ENCODE measurements at regions not wholly inside any gene's neighbourhood (a gene's known extent, or its start where the extent isn't known, plus 50 kb on each side); places are given as distances from the start of the nearest gene placed in this dataset.

DNA sequence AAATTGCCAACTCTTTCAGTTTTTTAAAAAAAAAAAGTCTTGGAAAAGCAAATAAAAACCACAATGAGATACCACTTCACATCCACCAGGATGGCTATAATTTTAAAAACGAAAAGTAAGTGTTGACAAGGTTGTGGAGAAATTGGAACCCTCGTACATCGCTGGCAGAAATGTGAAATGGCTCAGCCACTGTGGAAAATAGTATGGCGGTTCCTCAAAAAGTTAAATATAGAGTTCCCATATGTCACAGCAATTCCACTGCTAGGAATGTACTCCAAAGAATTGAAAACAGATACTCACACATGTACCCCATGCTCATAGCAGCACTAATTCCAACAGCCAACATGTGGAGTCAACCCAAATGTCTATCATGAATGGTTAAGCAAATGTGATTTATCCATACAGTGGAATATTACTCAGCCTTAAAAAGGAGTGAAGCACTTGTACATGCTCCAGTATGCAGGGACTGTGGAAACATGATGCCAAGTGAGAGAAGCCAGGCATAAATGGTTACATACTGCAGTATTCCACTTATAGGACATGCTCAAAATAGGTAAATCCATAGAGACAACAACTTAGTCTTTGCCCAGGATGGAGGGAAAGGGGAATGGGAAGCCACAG lies 73.8 kb upstream of the PCSK6 start:
- no peak overlapping the region for H3K4me2 ChIP-seq
- no peaks in the 10 kb centered on the region for H3K36me3 ChIP-seq (ENCODE audit: insufficient read depth)
- H4K20me1 ChIP-seq (replicated peaks; ENCODE audit: insufficient read depth), result no peaks in the 10 kb centered on the region
- no peaks in the 10 kb centered on the region for H3K79me2 ChIP-seq (replicated peaks; ENCODE audit: insufficient read depth)
- Mint-ChIP-seq H3K9me3 (peaks cover 3% of the 10 kb centered on the region; the same call in 1 of the 3 replicates), H3K27me3 (ENCODE audit: insufficient read depth, low read depth, poor library complexity) (peaks cover 6% of the 10 kb centered on the region), H3K27ac (no peak overlapping the region), H3K4me3 (no peak overlapping the region), H3K36me3 (ENCODE audit: low read depth) (no peaks in the 10 kb centered on the region), H3K4me1 (no peaks in the 10 kb centered on the region)
- DNase-seq (ENCODE audit: low spot score) (no peak), ATAC-seq (no peak)
- no peaks in the 10 kb centered on the region for H3K27me3 ChIP-seq (ENCODE audit: insufficient read depth)
- no peaks in the 10 kb centered on the region for H3F3A ChIP-seq (replicated peaks; ENCODE audit: low read depth)
- H3K4me1 ChIP-seq (ENCODE audit: insufficient read depth), result no peaks in the 10 kb centered on the region
- no peak overlapping the region for H2AFZ ChIP-seq
- H3K27ac ChIP-seq (ENCODE audit: low read depth), result no peak overlapping the region
- TF ChIP-seq, protein P1, sequence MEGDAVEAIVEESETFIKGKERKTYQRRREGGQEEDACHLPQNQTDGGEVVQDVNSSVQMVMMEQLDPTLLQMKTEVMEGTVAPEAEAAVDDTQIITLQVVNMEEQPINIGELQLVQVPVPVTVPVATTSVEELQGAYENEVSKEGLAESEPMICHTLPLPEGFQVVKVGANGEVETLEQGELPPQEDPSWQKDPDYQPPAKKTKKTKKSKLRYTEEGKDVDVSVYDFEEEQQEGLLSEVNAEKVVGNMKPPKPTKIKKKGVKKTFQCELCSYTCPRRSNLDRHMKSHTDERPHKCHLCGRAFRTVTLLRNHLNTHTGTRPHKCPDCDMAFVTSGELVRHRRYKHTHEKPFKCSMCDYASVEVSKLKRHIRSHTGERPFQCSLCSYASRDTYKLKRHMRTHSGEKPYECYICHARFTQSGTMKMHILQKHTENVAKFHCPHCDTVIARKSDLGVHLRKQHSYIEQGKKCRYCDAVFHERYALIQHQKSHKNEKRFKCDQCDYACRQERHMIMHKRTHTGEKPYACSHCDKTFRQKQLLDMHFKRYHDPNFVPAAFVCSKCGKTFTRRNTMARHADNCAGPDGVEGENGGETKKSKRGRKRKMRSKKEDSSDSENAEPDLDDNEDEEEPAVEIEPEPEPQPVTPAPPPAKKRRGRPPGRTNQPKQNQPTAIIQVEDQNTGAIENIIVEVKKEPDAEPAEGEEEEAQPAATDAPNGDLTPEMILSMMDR (conservative IDR thresholded peaks at IDR 0.05; ENCODE audit: low read depth in 2 of 2), result no peak
- TF ChIP-seq, protein P2, sequence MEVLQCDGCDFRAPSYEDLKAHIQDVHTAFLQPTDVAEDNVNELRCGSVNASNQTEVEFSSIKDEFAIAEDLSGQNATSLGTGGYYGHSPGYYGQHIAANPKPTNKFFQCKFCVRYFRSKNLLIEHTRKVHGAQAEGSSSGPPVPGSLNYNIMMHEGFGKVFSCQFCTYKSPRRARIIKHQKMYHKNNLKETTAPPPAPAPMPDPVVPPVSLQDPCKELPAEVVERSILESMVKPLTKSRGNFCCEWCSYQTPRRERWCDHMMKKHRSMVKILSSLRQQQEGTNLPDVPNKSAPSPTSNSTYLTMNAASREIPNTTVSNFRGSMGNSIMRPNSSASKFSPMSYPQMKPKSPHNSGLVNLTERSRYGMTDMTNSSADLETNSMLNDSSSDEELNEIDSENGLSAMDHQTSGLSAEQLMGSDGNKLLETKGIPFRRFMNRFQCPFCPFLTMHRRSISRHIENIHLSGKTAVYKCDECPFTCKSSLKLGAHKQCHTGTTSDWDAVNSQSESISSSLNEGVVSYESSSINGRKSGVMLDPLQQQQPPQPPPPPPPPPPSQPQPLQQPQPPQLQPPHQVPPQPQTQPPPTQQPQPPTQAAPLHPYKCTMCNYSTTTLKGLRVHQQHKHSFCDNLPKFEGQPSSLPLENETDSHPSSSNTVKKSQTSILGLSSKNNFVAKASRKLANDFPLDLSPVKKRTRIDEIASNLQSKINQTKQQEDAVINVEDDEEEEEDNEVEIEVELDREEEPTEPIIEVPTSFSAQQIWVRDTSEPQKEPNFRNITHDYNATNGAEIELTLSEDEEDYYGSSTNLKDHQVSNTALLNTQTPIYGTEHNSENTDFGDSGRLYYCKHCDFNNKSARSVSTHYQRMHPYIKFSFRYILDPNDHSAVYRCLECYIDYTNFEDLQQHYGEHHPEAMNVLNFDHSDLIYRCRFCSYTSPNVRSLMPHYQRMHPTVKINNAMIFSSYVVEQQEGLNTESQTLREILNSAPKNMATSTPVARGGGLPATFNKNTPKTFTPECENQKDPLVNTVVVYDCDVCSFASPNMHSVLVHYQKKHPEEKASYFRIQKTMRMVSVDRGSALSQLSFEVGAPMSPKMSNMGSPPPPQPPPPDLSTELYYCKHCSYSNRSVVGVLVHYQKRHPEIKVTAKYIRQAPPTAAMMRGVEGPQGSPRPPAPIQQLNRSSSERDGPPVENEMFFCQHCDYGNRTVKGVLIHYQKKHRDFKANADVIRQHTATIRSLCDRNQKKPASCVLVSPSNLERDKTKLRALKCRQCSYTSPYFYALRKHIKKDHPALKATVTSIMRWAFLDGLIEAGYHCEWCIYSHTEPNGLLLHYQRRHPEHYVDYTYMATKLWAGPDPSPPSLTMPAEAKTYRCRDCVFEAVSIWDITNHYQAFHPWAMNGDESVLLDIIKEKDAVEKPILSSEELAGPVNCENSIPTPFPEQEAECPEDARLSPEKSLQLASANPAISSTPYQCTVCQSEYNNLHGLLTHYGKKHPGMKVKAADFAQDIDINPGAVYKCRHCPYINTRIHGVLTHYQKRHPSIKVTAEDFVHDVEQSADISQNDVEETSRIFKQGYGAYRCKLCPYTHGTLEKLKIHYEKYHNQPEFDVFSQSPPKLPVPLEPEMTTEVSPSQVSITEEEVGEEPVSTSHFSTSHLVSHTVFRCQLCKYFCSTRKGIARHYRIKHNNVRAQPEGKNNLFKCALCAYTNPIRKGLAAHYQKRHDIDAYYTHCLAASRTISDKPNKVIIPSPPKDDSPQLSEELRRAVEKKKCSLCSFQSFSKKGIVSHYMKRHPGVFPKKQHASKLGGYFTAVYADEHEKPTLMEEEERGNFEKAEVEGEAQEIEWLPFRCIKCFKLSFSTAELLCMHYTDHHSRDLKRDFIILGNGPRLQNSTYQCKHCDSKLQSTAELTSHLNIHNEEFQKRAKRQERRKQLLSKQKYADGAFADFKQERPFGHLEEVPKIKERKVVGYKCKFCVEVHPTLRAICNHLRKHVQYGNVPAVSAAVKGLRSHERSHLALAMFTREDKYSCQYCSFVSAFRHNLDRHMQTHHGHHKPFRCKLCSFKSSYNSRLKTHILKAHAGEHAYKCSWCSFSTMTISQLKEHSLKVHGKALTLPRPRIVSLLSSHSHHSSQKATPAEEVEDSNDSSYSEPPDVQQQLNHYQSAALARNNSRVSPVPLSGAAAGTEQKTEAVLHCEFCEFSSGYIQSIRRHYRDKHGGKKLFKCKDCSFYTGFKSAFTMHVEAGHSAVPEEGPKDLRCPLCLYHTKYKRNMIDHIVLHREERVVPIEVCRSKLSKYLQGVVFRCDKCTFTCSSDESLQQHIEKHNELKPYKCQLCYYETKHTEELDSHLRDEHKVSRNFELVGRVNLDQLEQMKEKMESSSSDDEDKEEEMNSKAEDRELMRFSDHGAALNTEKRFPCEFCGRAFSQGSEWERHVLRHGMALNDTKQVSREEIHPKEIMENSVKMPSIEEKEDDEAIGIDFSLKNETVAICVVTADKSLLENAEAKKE (CRISPR knock-in tag; IDR thresholded peaks at IDR 0.05), result no peak
- TF ChIP-seq EZH2phosphoT487 (IDR thresholded peaks at IDR 0.05; ENCODE audit: unreplicated experiment), result no peak
- TF ChIP-seq NANOG (IDR thresholded peaks at IDR 0.05; ENCODE audit: borderline replicate concordance), result no peak
- TF ChIP-seq ZNF331 (CRISPR knock-in tag; IDR thresholded peaks at IDR 0.05; ENCODE audit: low read depth), result no peak
- TF ChIP-seq, protein P3, sequence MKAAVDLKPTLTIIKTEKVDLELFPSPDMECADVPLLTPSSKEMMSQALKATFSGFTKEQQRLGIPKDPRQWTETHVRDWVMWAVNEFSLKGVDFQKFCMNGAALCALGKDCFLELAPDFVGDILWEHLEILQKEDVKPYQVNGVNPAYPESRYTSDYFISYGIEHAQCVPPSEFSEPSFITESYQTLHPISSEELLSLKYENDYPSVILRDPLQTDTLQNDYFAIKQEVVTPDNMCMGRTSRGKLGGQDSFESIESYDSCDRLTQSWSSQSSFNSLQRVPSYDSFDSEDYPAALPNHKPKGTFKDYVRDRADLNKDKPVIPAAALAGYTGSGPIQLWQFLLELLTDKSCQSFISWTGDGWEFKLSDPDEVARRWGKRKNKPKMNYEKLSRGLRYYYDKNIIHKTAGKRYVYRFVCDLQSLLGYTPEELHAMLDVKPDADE (IDR thresholded peaks at IDR 0.05), result no peak
- no peak for TF ChIP-seq JUNB (IDR thresholded peaks at IDR 0.05; ENCODE audit: unreplicated experiment)
- no peak for TF ChIP-seq POLR2AphosphoS5 (IDR thresholded peaks at IDR 0.05; ENCODE audit: low read depth)
- TF ChIP-seq, protein P4, sequence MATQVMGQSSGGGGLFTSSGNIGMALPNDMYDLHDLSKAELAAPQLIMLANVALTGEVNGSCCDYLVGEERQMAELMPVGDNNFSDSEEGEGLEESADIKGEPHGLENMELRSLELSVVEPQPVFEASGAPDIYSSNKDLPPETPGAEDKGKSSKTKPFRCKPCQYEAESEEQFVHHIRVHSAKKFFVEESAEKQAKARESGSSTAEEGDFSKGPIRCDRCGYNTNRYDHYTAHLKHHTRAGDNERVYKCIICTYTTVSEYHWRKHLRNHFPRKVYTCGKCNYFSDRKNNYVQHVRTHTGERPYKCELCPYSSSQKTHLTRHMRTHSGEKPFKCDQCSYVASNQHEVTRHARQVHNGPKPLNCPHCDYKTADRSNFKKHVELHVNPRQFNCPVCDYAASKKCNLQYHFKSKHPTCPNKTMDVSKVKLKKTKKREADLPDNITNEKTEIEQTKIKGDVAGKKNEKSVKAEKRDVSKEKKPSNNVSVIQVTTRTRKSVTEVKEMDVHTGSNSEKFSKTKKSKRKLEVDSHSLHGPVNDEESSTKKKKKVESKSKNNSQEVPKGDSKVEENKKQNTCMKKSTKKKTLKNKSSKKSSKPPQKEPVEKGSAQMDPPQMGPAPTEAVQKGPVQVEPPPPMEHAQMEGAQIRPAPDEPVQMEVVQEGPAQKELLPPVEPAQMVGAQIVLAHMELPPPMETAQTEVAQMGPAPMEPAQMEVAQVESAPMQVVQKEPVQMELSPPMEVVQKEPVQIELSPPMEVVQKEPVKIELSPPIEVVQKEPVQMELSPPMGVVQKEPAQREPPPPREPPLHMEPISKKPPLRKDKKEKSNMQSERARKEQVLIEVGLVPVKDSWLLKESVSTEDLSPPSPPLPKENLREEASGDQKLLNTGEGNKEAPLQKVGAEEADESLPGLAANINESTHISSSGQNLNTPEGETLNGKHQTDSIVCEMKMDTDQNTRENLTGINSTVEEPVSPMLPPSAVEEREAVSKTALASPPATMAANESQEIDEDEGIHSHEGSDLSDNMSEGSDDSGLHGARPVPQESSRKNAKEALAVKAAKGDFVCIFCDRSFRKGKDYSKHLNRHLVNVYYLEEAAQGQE (IDR thresholded peaks at IDR 0.05; ENCODE audit: unreplicated experiment), result no peak
- TF ChIP-seq ZNF114 (CRISPR knock-in tag; IDR thresholded peaks at IDR 0.05), result no peak
- no peak for TF ChIP-seq STAT1 (IDR thresholded peaks at IDR 0.05; ENCODE audit: unreplicated experiment)
- no peak for TF ChIP-seq CREB1 (CRISPR knock-in tag; IDR thresholded peaks at IDR 0.05; ENCODE audit: low read depth)
- TF ChIP-seq EZH2 (IDR thresholded peaks at IDR 0.05; ENCODE audit: low read depth, unreplicated experiment), result no peak
- H3K9me2 ChIP-seq (ENCODE audit: insufficient read depth), result 0 out of 2 replicates have a peak, but pooled peaks cover 5% of the 10 kb centered on the region
- H3K4me3 ChIP-seq, result no peak overlapping the region

Measured in GM23338 (cell line).